GM12872 (cell line): ENCODE measurements at regions not wholly inside any gene's neighbourhood (a gene's known extent, or its start where the extent isn't known, plus 50 kb on each side); places are given as distances from the start of the nearest gene placed in this dataset.

Experiments used
- TF ChIP-seq, protein P1 (sequence below): IDR thresholded peaks from 3 replicates; pipeline ENCODE4 v1.5.1; 2011; ENCODE audit warnings: low read depth, mild to moderate bottlenecking, low read length, moderate library complexity; ENCODE audit not compliant: insufficient read depth

DNA sequence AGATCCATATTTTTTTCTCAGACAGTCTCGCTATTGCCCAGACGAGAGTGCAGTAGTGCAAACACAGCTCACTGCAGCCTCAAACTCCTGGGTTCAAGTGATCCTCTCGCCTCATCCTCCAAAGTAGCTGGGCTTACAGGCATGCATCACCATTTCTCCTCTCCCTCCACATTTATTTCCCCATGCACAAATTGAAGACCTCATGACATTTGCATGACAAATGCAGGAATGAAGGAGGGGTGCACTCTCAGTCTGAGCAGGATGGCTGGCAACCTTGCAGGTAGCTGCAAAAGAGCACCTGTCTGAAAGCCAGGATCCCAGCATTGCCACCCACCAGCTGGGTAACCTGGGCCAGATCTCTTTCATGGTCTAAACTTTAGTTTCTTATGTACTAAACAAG, 111.2 kb downstream of the SH3TC2 start:
- TF ChIP-seq, protein P1, sequence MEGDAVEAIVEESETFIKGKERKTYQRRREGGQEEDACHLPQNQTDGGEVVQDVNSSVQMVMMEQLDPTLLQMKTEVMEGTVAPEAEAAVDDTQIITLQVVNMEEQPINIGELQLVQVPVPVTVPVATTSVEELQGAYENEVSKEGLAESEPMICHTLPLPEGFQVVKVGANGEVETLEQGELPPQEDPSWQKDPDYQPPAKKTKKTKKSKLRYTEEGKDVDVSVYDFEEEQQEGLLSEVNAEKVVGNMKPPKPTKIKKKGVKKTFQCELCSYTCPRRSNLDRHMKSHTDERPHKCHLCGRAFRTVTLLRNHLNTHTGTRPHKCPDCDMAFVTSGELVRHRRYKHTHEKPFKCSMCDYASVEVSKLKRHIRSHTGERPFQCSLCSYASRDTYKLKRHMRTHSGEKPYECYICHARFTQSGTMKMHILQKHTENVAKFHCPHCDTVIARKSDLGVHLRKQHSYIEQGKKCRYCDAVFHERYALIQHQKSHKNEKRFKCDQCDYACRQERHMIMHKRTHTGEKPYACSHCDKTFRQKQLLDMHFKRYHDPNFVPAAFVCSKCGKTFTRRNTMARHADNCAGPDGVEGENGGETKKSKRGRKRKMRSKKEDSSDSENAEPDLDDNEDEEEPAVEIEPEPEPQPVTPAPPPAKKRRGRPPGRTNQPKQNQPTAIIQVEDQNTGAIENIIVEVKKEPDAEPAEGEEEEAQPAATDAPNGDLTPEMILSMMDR, result no peak

DNA sequence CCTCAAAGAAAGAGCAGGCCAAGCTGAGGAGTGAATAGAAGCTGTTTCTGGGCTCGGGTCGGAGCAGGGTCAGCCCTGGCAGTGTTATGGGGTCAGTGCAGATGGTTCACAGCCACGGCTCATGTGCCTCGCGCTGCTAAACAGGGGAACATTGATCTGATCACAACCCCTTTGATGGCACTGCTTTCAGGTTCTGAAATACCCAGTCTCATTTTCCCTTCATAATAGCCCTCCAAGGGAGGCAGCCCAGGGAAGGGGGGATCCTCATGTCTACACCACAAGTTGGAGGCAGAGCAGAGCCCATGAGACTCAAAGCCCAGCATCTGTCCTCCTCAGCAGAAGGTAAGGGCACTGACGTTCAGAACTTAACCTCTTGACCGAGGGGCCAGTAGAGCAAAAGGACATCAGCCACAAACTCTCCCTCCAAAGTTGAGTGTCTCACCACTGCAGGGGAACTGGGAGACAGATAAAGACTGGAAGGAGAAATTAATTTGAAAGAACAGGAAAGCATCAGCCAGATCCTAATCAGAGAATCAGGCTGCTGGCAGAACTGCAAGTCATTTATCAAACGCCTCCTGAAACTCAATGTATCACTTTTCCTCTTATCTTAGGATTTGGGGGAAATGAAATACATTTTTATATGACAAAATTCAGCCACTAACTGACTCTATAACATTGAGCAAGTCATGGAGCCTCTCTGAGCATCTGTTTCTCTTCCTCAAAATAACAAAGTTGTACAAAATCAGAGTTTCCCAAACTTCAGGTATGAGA, 110.6 kb downstream of the SH3TC2 start:
- TF ChIP-seq, protein P1, result no peak

DNA sequence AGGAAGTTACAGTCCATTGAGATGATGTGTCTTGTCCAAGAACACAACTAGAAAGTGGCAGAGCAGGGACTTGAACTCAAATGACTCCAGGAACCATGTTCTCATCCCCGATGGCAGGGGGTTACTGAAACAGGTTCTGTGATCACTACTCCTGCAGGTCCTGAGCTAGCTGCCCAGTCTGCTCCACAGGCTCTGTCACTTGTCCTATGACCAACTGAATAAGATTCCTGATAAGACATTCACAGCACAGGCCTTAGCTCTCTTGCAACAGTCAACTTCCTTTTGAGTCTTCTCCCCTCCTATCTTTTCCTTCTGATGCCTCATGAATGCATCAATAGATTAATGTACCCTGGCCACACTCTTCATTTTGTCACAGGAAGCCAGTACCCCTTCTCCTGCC, 109.2 kb downstream of the SH3TC2 start:
- TF ChIP-seq, protein P1, result no peak
